SU-DHL-6 (cell line): ENCODE measurements at regions not wholly inside any gene's neighbourhood (a gene's known extent, or its start where the extent isn't known, plus 50 kb on each side); places are given as distances from the start of the nearest gene placed in this dataset.

ENCODE experiments used
- EZH2phosphoT487 ChIP-seq: fragments of 200-600 bp; sonication (generic), shearing (Covaris generic); conservative IDR thresholded peaks from 2 replicates; pipeline ENCODE4 v1.6.1; 2018; ENCODE audit warnings: mild to moderate bottlenecking, antibody characterized with exemption, low read length, moderate library complexity, mixed read lengths
- TF ChIP-seq, protein P1 (sequence below): fragments of 200-600 bp; sonication (generic); IDR thresholded peaks from one replicate; pipeline ENCODE4 v1.5.1; 2017; ENCODE audit warnings: antibody characterized with exemption, mild to moderate bottlenecking, low read length, moderate library complexity; ENCODE audit not compliant: insufficient read depth, poor library complexity, severe bottlenecking

DNA sequence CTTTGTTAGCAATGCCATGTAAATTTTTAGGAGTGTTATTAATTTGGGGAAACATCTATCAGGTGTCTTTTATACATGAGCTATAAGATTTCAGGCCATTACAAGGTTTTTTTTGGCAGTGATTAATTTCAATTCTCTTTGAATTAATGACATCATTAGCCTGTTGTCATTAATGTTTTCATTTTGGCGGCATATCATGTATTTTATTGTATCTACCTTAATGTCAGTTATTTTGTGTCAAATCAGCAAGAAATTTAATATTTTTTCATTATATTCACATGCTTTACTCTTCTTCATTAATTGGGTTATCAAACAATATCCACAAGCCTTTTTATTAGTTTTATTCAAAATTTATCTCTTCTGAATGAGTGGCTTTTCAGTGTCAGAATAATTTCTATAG is 153.0 kb upstream of the CAND1 start:
- TF ChIP-seq, protein P1, sequence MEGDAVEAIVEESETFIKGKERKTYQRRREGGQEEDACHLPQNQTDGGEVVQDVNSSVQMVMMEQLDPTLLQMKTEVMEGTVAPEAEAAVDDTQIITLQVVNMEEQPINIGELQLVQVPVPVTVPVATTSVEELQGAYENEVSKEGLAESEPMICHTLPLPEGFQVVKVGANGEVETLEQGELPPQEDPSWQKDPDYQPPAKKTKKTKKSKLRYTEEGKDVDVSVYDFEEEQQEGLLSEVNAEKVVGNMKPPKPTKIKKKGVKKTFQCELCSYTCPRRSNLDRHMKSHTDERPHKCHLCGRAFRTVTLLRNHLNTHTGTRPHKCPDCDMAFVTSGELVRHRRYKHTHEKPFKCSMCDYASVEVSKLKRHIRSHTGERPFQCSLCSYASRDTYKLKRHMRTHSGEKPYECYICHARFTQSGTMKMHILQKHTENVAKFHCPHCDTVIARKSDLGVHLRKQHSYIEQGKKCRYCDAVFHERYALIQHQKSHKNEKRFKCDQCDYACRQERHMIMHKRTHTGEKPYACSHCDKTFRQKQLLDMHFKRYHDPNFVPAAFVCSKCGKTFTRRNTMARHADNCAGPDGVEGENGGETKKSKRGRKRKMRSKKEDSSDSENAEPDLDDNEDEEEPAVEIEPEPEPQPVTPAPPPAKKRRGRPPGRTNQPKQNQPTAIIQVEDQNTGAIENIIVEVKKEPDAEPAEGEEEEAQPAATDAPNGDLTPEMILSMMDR, result no peak
- no peak for TF ChIP-seq EZH2phosphoT487
